Upper lobe of left lung (tissue), 4 donors: ENCODE measurements at regions not wholly inside any gene's neighbourhood (a gene's known extent, or its start where the extent isn't known, plus 50 kb on each side); places are given as distances from the start of the nearest gene placed in this dataset.

ENCODE experiments used
- CTCF ChIP-seq, 6 experiments: fragments of 450-650 bp in 4 of 6; fragments of 200-600 bp in 2 of 6; sonication (generic) in 2 of 6; IDR thresholded peaks; one replicate each; pipeline ENCODE4 v1.5.1; 2016 to 2019; ENCODE audit warnings: antibody characterized with exemption in 6 of 6
- EP300 ChIP-seq, 4 donors: sonication (generic); formaldehyde crosslinking; IDR thresholded peaks; one replicate each; pipeline ENCODE4 v1.5.1; 2017; ENCODE audit warnings: antibody characterized with exemption in 4 of 4, control low read depth in 2 of 4
- POLR2A ChIP-seq, 4 donors: fragments of 450-650 bp; IDR thresholded peaks; one replicate each; pipeline ENCODE4 v1.5.1; 2016 to 2017; ENCODE audit warnings: antibody characterized with exemption in 4 of 4, mild to moderate bottlenecking in 2 of 4

GRCh38 chr18:77653792-77654191 lies 404.1 kb downstream of the GALR1 start:
- TF ChIP-seq POLR2A (IDR thresholded peaks at IDR 0.05) = no peak
- TF ChIP-seq CTCF (IDR thresholded peaks at IDR 0.05) = no peak
- TF ChIP-seq EP300 (IDR thresholded peaks at IDR 0.05) = no peak
